Activated naive CD4-positive, alpha-beta T cell treated with anti-CD3 and anti-CD28 coated beads, Interleukin-2, amount 50 U/mL, for 72 hours (primary cell): ENCODE measurements at regions not wholly inside any gene's neighbourhood (a gene's known extent, or its start where the extent isn't known, plus 50 kb on each side); places are given as distances from the start of the nearest gene placed in this dataset.

ENCODE experiments used
- ATAC-seq, 2 donors: fragments of 150-1000 bp; cut with Tn5 transposase; 2 replicates each; pipeline ENCODE4 v1.10.0; 2021; ENCODE audit warnings: mild to moderate bottlenecking in 2 of 2, moderate library complexity in 2 of 2
- DNase-seq, 2 donors: peaks; one replicate each; pipeline ENCODE4 v3.0.0; 2021 to 2022; ENCODE audit warnings: low spot score in 2 of 2
- H3K27ac Mint-ChIP-seq, 2 donors: one replicate each; pipeline ENCODE4 v1.8.0; 2022; ENCODE audit warnings: mild to moderate bottlenecking in 2 of 2, mixed read lengths in 2 of 2
- H3K36me3 Mint-ChIP-seq, 2 donors: one replicate each; pipeline ENCODE4 v1.8.0; 2022; ENCODE audit warnings: mixed read lengths in 2 of 2
- H3K9me3 Mint-ChIP-seq, 2 donors: one replicate each; pipeline ENCODE4 v1.8.0; 2022; ENCODE audit warnings: mixed read lengths in 2 of 2

GRCh38 chr5:29993286-29993685, 1200.2 kb upstream of the CDH6 start:
- H3K27ac Mint-ChIP-seq: no peak overlapping the region
- H3K36me3 Mint-ChIP-seq: no peaks in the 10 kb centered on the region
- DNase-seq (no peak), ATAC-seq (no peak)
- peaks cover 4 to 29% of the 10 kb centered on the region in 2 donors for H3K9me3 Mint-ChIP-seq

- Mint-ChIP-seq H3K9me3 (peaks cover 0 to 37% of the 10 kb centered on the region in 2 donors), H3K27ac (no peak overlapping the region), H3K36me3 (no peaks in the 10 kb centered on the region)
- ATAC-seq (no peak), DNase-seq (no peak)
Observed at GRCh38 chr5:29992248-29992647, 1201.2 kb upstream of the CDH6 start.

- ATAC-seq (no peak), DNase-seq (no peak)
- Mint-ChIP-seq H3K36me3 (no peaks in the 10 kb centered on the region), H3K9me3 (peaks cover 0 to 37% of the 10 kb centered on the region in 2 donors), H3K27ac (no peak overlapping the region)
Observed at GRCh38 chr5:29990681-29991080, 1202.8 kb upstream of the CDH6 start.

GRCh38 chr5:29984156-29984540, 1209.3 kb upstream of the CDH6 start:
- peaks cover 29 to 37% of the 10 kb centered on the region in 2 donors for H3K9me3 Mint-ChIP-seq
- H3K36me3 Mint-ChIP-seq: no peaks in the 10 kb centered on the region
- ATAC-seq (no peak), DNase-seq (no peak)
- H3K27ac Mint-ChIP-seq: no peak overlapping the region

- DNase-seq (no peak), ATAC-seq (no peak)
- no peaks in the 10 kb centered on the region for H3K36me3 Mint-ChIP-seq
- H3K9me3 Mint-ChIP-seq: peaks cover 29 to 37% of the 10 kb centered on the region in 2 donors
- H3K27ac Mint-ChIP-seq: no peak overlapping the region
Observed at GRCh38 chr5:29983528-29984155, 1209.8 kb upstream of the CDH6 start.

- Mint-ChIP-seq H3K27ac (no peak overlapping the region), H3K9me3 (peaks cover 29% of the 10 kb centered on the region in 2 donors), H3K36me3 (no peaks in the 10 kb centered on the region)
- ATAC-seq (no peak), DNase-seq (no peak)
Observed at GRCh38 chr5:29982457-29982856, 1211.0 kb upstream of the CDH6 start.

GRCh38 chr5:29972597-29972996, 1220.9 kb upstream of the CDH6 start:
- H3K9me3 Mint-ChIP-seq: peaks cover 8 to 13% of the 10 kb centered on the region in 2 donors
- no peak overlapping the region for H3K27ac Mint-ChIP-seq
- H3K36me3 Mint-ChIP-seq: no peaks in the 10 kb centered on the region
- DNase-seq: no peak
- no peak for ATAC-seq

- peaks cover 0 to 6% of the 10 kb centered on the region in 2 donors for H3K36me3 Mint-ChIP-seq
- DNase-seq: no peak
- ATAC-seq: no peak
- no peak overlapping the region for H3K27ac Mint-ChIP-seq
- H3K9me3 Mint-ChIP-seq: peaks cover 41 to 44% of the 10 kb centered on the region in 2 donors
Observed at GRCh38 chr5:29963956-29964355, 1229.5 kb upstream of the CDH6 start.

GRCh38 chr5:29960323-29960722, 1233.2 kb upstream of the CDH6 start:
- no peak for DNase-seq
- no peak overlapping the region for H3K27ac Mint-ChIP-seq
- peaks cover 0 to 6% of the 10 kb centered on the region in 2 donors for H3K36me3 Mint-ChIP-seq
- H3K9me3 Mint-ChIP-seq: peaks cover 19 to 23% of the 10 kb centered on the region in 2 donors
- no peak for ATAC-seq

- Mint-ChIP-seq H3K27ac (no peak overlapping the region), H3K36me3 (no peaks in the 10 kb centered on the region), H3K9me3 (peaks cover 0 to 5% of the 10 kb centered on the region in 2 donors)
- ATAC-seq: no peak
- DNase-seq: no peak
Observed at GRCh38 chr5:29950416-29951145, 1242.9 kb upstream of the CDH6 start.

- H3K9me3 Mint-ChIP-seq: peaks cover 0 to 5% of the 10 kb centered on the region in 2 donors
- DNase-seq (no peak), ATAC-seq (no peak)
- no peaks in the 10 kb centered on the region for H3K36me3 Mint-ChIP-seq
- no peak overlapping the region for H3K27ac Mint-ChIP-seq
Observed at GRCh38 chr5:29949301-29949872, 1244.1 kb upstream of the CDH6 start.

GRCh38 chr5:29944327-29944726, 1249.2 kb upstream of the CDH6 start:
- Mint-ChIP-seq H3K9me3 (peaks cover 0 to 12% of the 10 kb centered on the region in 2 donors), H3K36me3 (no peaks in the 10 kb centered on the region), H3K27ac (no peak overlapping the region)
- DNase-seq: no peak
- ATAC-seq: no peak

- Mint-ChIP-seq H3K9me3 (peaks cover 0 to 12% of the 10 kb centered on the region in 2 donors), H3K36me3 (no peaks in the 10 kb centered on the region), H3K27ac (no peak overlapping the region)
- DNase-seq (no peak), ATAC-seq (no peak)
Observed at GRCh38 chr5:29942089-29942488, 1251.4 kb upstream of the CDH6 start.

- H3K27ac Mint-ChIP-seq: no peak overlapping the region
- DNase-seq (no peak), ATAC-seq (no peak)
- no peaks in the 10 kb centered on the region for H3K36me3 Mint-ChIP-seq
- H3K9me3 Mint-ChIP-seq: peaks cover 1 to 17% of the 10 kb centered on the region in 2 donors
Observed at GRCh38 chr5:29939988-29940387, 1253.5 kb upstream of the CDH6 start.

GRCh38 chr5:29935371-29935770, 1258.1 kb upstream of the CDH6 start:
- no peak overlapping the region for H3K27ac Mint-ChIP-seq
- ATAC-seq: no peak
- peaks cover 5 to 8% of the 10 kb centered on the region in 2 donors for H3K9me3 Mint-ChIP-seq
- H3K36me3 Mint-ChIP-seq: no peaks in the 10 kb centered on the region
- DNase-seq: no peak

- Mint-ChIP-seq H3K36me3 (no peaks in the 10 kb centered on the region), H3K27ac (no peak overlapping the region), H3K9me3 (peaks cover 13 to 15% of the 10 kb centered on the region in 2 donors)
- ATAC-seq: no peak
- DNase-seq: no peak
Observed at GRCh38 chr5:29930316-29930715, 1263.2 kb upstream of the CDH6 start.

- Mint-ChIP-seq H3K9me3 (peaks cover 17 to 19% of the 10 kb centered on the region in 2 donors), H3K27ac (no peak overlapping the region), H3K36me3 (no peaks in the 10 kb centered on the region)
- DNase-seq (no peak), ATAC-seq (no peak)
Observed at GRCh38 chr5:29924107-29924506, 1269.4 kb upstream of the CDH6 start.
